Progenitor cell of endocrine pancreas (in vitro differentiated cells): ENCODE measurements at regions not wholly inside any gene's neighbourhood (a gene's known extent, or its start where the extent isn't known, plus 50 kb on each side); places are given as distances from the start of the nearest gene placed in this dataset.

Source experiments
- DNase-seq: peaks from one replicate; pipeline ENCODE4 v3.0.0; 2021; ENCODE audit warnings: low spot score; ENCODE audit not compliant: unreplicated experiment
- H3K27ac Mint-ChIP-seq: 2 replicates; pipeline ENCODE4 v1.8.0; 2021; ENCODE audit warnings: mild to moderate bottlenecking, moderate library complexity, mixed read lengths
- H3K27me3 Mint-ChIP-seq: 2 replicates; pipeline ENCODE4 v1.8.0; 2021; ENCODE audit warnings: mixed read lengths
- H3K36me3 Mint-ChIP-seq: 2 replicates; pipeline ENCODE4 v1.8.0; 2022; ENCODE audit warnings: mixed read lengths; ENCODE audit not compliant: insufficient read depth
- H3K4me1 Mint-ChIP-seq: 2 replicates; pipeline ENCODE4 v1.8.0; 2021; ENCODE audit warnings: low read depth, mixed read lengths
- H3K4me3 Mint-ChIP-seq: 2 replicates; pipeline ENCODE4 v1.8.0; 2021; ENCODE audit warnings: low read depth, mild to moderate bottlenecking, moderate library complexity, mixed read lengths
- H3K9me3 Mint-ChIP-seq: 2 replicates; pipeline ENCODE4 v1.8.0; 2021; ENCODE audit warnings: low read depth, mixed read lengths
- TF ChIP-seq, protein P1 (sequence below): fragments of 200-600 bp; sonication (generic); IDR thresholded peaks from one replicate; pipeline ENCODE4 v1.5.0; 2021; ENCODE audit warnings: antibody characterized with exemption, mild to moderate bottlenecking; ENCODE audit not compliant: unreplicated experiment

DNA sequence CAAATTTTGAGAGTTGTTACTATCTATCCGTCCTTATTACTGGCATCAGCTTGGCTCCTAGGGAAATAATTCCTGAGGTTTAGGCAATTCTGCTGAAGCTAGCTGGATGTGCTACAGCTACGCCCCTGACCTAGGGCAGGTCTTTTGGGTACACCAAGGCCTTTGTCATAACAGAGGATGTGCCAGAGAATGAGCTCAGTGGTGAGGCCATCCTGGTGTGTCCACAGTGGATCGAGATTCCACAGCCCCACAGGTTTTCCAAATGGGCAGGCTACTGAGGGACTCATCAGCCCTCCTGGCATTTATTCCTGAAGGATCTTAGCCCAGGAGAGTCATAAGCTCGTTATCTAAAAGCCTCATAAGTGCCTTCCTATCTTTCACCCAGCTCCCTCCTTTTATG, 475.2 kb upstream of the USP24 start:
- peaks cover 56% of the 10 kb centered on the region for H3K27me3 Mint-ChIP-seq
- peaks cover 1% of the 10 kb centered on the region for H3K4me1 Mint-ChIP-seq
- TF ChIP-seq, protein P1, sequence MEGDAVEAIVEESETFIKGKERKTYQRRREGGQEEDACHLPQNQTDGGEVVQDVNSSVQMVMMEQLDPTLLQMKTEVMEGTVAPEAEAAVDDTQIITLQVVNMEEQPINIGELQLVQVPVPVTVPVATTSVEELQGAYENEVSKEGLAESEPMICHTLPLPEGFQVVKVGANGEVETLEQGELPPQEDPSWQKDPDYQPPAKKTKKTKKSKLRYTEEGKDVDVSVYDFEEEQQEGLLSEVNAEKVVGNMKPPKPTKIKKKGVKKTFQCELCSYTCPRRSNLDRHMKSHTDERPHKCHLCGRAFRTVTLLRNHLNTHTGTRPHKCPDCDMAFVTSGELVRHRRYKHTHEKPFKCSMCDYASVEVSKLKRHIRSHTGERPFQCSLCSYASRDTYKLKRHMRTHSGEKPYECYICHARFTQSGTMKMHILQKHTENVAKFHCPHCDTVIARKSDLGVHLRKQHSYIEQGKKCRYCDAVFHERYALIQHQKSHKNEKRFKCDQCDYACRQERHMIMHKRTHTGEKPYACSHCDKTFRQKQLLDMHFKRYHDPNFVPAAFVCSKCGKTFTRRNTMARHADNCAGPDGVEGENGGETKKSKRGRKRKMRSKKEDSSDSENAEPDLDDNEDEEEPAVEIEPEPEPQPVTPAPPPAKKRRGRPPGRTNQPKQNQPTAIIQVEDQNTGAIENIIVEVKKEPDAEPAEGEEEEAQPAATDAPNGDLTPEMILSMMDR = no peak
- DNase-seq = no peak
- H3K36me3 Mint-ChIP-seq = no peaks in the 10 kb centered on the region
- H3K4me3 Mint-ChIP-seq = no peak overlapping the region
- H3K9me3 Mint-ChIP-seq = no peaks in the 10 kb centered on the region
- H3K27ac Mint-ChIP-seq = no peak overlapping the region

DNA sequence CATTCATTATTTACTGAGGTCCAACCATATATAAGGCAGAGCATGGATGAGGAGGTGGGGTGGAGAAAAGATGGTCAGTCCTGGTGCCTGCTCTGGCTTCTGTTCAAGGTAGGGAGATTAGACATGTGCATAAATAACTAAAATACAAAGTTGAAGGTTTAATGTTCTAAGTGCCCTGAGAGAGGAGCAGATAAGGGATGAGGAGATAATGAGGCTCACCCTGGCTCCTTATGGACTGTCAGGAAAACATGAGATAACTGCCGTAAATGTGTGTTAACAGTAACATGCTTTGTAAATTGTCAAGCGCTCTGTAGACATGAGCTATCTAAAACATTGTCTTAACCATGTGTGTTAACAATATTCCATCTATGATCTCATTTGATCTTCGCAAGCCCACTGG, 474.6 kb upstream of the USP24 start:
- H3K27me3 Mint-ChIP-seq = peaks cover 58% of the 10 kb centered on the region
- no peak overlapping the region for H3K4me3 Mint-ChIP-seq
- no peak for DNase-seq
- H3K4me1 Mint-ChIP-seq = peaks cover 1% of the 10 kb centered on the region
- no peak overlapping the region for H3K27ac Mint-ChIP-seq
- no peaks in the 10 kb centered on the region for H3K9me3 Mint-ChIP-seq
- TF ChIP-seq, protein P1 = no peak
- H3K36me3 Mint-ChIP-seq = no peaks in the 10 kb centered on the region

DNA sequence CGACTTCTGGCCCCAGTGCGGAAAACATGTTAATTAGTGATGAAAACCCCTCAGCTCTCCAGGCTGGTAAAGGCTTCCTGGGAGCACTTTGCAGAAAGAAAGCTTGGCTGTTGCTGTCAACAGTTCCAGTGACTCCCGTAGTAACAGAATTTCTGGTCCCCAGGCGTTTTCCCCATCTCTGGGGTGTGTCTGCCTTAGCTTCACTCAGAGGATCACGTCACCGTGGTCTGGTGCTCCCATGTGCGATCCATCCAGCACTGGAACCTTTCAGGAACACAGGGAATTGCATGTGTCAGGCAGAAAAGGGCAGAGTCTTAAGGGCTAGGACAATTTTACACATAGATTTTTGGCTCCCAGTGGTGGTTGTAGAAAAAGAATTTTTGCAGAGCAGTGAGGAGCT, 470.4 kb upstream of the USP24 start:
- no peak overlapping the region for H3K4me3 Mint-ChIP-seq
- TF ChIP-seq, protein P1 = no peak
- H3K9me3 Mint-ChIP-seq = peaks cover 3% of the 10 kb centered on the region
- no peak overlapping the region for H3K27ac Mint-ChIP-seq
- DNase-seq = no peak
- H3K36me3 Mint-ChIP-seq = no peaks in the 10 kb centered on the region
- peaks cover 3% of the 10 kb centered on the region for H3K4me1 Mint-ChIP-seq
- peaks cover 39% of the 10 kb centered on the region for H3K27me3 Mint-ChIP-seq

DNA sequence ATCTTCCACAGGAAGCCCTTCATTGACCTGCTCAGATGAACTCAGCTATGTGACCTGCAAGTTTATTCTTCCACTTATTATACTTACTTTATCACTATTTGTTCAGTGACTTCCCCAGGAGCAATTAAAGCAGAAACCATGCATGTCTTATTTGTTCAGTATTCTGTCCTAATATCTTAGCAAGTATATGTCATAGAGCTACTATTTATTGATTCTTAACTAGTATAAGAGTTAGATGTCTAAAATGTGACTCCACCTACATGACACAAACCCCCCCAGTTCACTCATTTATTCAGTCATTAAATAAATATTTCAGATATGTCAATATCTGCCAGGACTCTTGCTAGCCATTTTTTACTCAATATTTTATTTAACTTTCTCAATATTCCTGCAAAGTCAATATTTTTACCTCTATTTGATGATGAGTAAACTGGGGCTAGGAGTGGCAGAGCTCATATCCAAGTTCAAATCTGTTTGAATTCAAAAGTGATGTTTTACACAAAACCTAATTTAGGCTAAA, 469.0 kb upstream of the USP24 start:
- H3K4me1 Mint-ChIP-seq = peaks cover 3% of the 10 kb centered on the region
- H3K4me3 Mint-ChIP-seq = no peak overlapping the region
- H3K36me3 Mint-ChIP-seq = no peaks in the 10 kb centered on the region
- TF ChIP-seq, protein P1 = no peak
- H3K27ac Mint-ChIP-seq = no peak overlapping the region
- H3K27me3 Mint-ChIP-seq = peaks cover 33% of the 10 kb centered on the region
- no peak for DNase-seq
- H3K9me3 Mint-ChIP-seq = peaks cover 3% of the 10 kb centered on the region

DNA sequence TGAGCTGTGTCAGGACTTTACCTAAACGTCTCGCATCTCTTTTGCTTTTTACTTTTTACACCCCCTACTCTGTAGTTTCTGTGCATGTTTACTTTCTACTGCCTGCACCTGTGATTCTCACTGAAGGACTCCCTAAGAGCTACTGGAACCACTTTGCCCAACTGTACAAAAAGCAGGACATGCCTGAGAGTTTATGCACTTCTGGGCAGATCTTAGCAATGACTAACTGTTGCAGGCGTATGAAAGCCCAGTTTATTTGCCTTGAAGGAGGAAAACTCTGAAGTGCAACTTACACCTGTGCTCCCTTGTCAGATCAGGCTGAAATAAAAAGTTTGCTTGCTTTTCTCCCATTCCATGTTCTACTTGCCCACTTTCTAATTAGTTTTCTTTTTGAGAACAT, 467.0 kb upstream of the USP24 start:
- peaks cover 3% of the 10 kb centered on the region for H3K9me3 Mint-ChIP-seq
- DNase-seq = no peak
- peaks cover 3% of the 10 kb centered on the region for H3K4me1 Mint-ChIP-seq
- TF ChIP-seq, protein P1 = no peak
- H3K4me3 Mint-ChIP-seq = no peak overlapping the region
- peaks cover 23% of the 10 kb centered on the region for H3K27me3 Mint-ChIP-seq
- no peak overlapping the region for H3K27ac Mint-ChIP-seq
- no peaks in the 10 kb centered on the region for H3K36me3 Mint-ChIP-seq
